Astrocyte of the spinal cord (primary cell): ENCODE measurements at regions not wholly inside any gene's neighbourhood (a gene's known extent, or its start where the extent isn't known, plus 50 kb on each side); places are given as distances from the start of the nearest gene placed in this dataset.
A peak's percentile ranks its signal among the peaks of the same experiment; 100 is the strongest.
"Not testable (repeated sequence)": the region's sequence is repeated elsewhere in the genome, so short reads cannot be mapped to it uniquely, and the experiment has no call there.

Experiments
- DNase-seq: peaks from one replicate; pipeline ENCODE4 v3.0.0; 2011; ENCODE audit warnings: low read depth, low spot score
- H3K4me3 ChIP-seq: 2 replicates; pipeline ENCODE4 v1.5.1; 2011; ENCODE audit warnings: low read depth, mild to moderate bottlenecking, low read length, moderate library complexity
- in situ Hi-C: cut with HindIII; loops from 2 replicates; pipeline ENCODE4 v1.10.0; 2017; ENCODE audit warnings: low sequenced_read_pairs
- TF ChIP-seq, protein P1 (sequence below): IDR thresholded peaks from 2 replicates; pipeline ENCODE4 v1.5.1; 2012; ENCODE audit warnings: low read depth, mild to moderate bottlenecking, low read length, inconsistent platforms

DNA sequence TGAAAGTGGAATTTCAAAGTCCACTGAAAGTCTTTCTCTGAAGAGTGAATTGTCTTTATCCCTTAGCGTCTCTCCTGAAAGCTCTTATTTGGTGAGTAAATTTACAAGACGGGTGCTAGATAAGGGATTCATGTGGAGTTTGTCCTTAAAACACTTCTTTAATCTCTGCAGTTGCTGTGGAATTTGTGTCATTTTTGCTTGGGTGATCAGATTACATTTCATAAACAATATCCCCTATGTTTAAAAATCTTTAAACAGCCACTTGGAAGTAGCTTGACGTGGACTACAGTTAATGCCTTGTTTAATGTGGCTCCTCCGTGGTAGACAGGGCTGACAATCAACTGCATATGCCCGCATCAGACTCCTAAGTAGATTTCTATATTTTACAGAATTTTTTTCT, 175.4 kb upstream of the ZNF217 start:
- in situ Hi-C loops: no loop called here
- TF ChIP-seq, protein P1, sequence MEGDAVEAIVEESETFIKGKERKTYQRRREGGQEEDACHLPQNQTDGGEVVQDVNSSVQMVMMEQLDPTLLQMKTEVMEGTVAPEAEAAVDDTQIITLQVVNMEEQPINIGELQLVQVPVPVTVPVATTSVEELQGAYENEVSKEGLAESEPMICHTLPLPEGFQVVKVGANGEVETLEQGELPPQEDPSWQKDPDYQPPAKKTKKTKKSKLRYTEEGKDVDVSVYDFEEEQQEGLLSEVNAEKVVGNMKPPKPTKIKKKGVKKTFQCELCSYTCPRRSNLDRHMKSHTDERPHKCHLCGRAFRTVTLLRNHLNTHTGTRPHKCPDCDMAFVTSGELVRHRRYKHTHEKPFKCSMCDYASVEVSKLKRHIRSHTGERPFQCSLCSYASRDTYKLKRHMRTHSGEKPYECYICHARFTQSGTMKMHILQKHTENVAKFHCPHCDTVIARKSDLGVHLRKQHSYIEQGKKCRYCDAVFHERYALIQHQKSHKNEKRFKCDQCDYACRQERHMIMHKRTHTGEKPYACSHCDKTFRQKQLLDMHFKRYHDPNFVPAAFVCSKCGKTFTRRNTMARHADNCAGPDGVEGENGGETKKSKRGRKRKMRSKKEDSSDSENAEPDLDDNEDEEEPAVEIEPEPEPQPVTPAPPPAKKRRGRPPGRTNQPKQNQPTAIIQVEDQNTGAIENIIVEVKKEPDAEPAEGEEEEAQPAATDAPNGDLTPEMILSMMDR: no peak

DNA sequence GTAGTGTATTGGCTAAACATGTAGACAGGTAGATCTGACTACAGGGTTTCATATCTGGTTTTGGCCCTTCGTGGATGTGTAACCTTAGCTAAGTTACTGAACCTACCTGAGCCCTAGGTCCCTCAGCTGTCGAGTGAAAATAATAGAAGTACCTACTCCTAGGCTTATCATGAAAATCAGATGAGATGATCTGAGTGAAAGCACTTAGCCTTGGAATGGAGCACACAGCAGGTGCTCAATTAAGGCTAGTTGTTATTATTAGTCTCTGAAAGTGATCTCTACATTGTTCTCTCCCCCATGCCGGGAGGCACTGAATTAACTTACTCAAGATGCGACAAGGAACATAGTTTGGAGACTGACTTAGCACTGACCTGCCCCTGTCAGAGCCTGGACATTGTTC, 174.7 kb upstream of the ZNF217 start:
- TF ChIP-seq, protein P1: no peak
- no peak overlapping the region for H3K4me3 ChIP-seq
- in situ Hi-C loops: no loop called here
- DNase-seq: no peak

More for the DNA sequence above, 175.4 kb upstream of the ZNF217 start:
- H3K4me3 ChIP-seq: no peak overlapping the region
- no peak for DNase-seq

DNA sequence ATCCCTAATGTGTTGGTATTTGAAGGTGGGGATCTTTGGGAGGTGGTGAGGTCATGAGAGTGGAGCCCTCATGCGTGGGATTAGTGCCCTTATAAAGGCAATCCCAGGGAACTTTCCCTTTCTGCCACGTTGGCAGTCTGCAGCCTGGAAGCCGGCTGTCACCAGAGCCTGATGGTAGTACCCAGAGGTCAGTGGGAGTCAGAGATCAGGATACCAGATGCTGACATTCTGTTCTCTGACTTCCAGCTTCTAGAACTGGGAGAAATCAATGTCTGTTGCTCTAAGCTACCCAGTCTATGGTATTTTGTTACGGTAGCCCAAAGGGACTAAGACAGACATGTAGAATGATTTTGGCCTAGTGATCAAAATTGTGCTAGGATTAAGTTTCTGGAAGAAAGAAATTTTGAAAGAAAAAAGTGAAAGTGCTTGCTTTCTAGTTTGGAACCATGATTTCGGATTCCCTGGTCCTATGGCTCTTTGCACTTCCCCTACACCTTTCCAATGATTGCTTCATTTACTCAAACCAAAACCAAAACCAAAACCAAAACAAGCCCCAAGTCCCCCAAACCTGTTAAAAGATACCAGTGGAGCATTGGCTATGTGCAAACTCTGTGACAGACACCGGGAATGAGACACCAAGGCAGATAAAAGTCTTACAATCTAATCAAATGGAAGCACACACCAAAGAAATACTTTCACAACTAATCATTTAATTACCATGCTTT, 173.7 kb upstream of the ZNF217 start:
- in situ Hi-C loops: no loop called here
- no peak overlapping the region for H3K4me3 ChIP-seq
- TF ChIP-seq, protein P1: no peak
- no peak for DNase-seq

DNA sequence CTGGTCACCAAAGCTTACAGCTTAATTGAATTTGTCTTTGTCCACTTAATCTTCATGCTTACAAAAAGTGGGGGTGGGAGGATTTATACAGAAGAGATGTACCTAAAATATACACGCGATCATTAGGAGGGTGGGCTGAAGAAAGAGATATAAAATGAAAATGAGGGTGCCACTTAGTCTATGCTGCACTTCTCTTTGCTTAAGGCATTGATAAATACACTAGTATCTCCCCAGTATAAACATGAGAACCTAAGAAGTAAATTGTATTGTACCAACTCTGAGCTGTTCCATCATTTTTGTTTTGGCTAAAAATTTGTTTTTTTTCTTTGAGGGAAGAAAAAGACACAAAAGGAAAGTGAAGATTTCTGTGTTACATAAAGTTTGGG, 170.8 kb upstream of the ZNF217 start:
- in situ Hi-C loops: no loop called here
- H3K4me3 ChIP-seq: no peak overlapping the region
- TF ChIP-seq, protein P1: no peak
- no peak for DNase-seq

DNA sequence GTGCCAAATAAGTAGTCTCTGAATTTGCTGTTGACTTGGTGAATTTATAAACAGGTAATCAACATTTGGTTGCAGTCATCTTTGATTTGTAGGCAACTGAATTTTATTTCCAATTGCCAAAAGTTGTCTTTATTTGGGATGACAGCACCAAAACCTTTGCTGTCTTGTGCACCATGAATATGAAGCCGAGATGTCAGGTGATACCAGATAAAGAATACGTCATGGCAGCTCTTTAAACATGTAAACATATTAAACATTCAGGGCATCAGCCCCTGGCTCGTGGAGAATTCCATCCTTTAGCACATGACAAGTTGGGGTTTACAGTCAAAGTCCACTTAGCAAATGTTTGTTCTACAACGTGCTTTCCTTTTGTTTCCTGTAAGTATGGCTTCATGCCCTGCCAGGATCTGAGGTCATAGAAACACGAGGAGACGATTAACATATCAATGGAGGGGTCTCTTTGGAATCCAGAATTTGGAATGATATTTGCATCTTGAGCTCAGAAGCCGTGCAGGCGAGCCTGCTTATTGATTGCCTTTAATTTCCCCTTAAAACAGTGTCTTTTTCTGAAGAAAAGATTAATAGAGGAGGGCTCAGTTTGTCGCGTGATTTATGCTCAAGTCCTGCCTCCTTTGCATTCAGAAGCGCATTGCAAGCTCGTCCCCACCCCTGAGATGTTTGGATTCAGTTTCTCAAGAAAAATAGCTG, 170.2 kb upstream of the ZNF217 start:
- DNase-seq: peak; percentile 37
- TF ChIP-seq, protein P1: no peak
- in situ Hi-C loops: no loop called here
- no peak overlapping the region for H3K4me3 ChIP-seq

DNA sequence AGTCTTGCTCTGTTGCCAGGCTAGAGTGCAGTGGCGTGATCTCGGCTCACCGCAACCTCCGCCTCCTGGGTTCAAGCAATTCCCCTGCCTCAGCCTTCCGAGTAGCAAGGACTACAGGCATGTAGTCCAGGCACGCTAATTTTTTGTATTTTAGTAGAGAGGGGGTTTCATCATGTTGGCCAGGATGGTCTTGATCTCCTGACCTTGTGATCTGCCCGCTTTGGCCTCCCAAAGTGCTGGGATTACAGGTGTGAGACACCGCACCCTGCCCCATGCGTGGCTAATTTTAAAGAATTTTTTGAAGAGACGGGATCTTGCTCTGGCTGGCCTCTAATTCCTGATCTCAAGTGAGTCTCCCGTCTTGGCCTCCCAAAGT, 168.8 kb upstream of the ZNF217 start:
- in situ Hi-C loops, DNase-seq, H3K4me3 ChIP-seq: not testable (repeated sequence)

DNA sequence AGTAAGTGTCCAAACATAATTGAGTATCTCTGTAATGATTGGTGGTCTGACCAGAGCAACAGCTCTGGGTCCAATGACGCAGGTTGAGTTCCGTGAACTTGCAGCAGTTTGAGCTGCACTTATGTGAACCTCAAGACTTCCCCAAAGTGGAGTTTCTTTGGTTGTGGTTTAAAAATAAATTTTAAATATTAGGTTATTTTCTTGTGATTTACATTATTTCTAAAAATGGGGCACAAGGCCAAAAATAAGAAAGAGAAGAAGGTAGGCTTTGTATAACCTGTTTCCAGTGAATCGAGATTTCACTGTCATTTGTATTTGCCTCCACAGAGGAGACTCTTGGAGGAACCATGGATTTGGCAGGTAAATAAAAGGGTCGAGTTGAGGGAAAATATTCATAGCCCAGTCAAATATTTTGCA, 166.4 kb upstream of the ZNF217 start:
- TF ChIP-seq, protein P1: no peak
- in situ Hi-C loops: no loop called here
- no peak overlapping the region for H3K4me3 ChIP-seq
- no peak for DNase-seq
